Upper lobe of left lung (tissue), 6 donors: ENCODE measurements at regions not wholly inside any gene's neighbourhood (a gene's known extent, or its start where the extent isn't known, plus 50 kb on each side); places are given as distances from the start of the nearest gene placed in this dataset.

Experiments
- ATAC-seq, 2 donors: fragments of 200-7000 bp; cut with Tn5 transposase; one replicate each; pipeline ENCODE4 v1.9.1; 2022; ENCODE audit warnings: mild to moderate bottlenecking in 2 of 2, moderate library complexity in 2 of 2; ENCODE audit not compliant: low FRiP score in 2 of 2
- DNase-seq, 2 donors: peaks; one replicate each; pipeline ENCODE4 v3.0.0-alpha.2; 2019 to 2020
- H3K27ac ChIP-seq, 4 donors: fragments of 200-600 bp; sonication (generic); one replicate each; pipeline ENCODE4 v1.5.1; 2016 to 2019
- H3K27me3 ChIP-seq, 4 donors: fragments of 200-600 bp; sonication (generic); one replicate each; pipeline ENCODE4 v1.5.1; 2017 to 2019
- H3K36me3 ChIP-seq, 4 donors: fragments of 200-600 bp; sonication (generic); one replicate each; pipeline ENCODE4 v1.5.1; 2016 to 2019
- H3K4me1 ChIP-seq, 4 donors: fragments of 200-600 bp; sonication (generic); one replicate each; pipeline ENCODE4 v1.5.1; 2018 to 2019
- H3K4me3 ChIP-seq, 4 donors: fragments of 200-600 bp; sonication (generic); one replicate each; pipeline ENCODE4 v1.5.1; 2017 to 2019; ENCODE audit warnings: mild to moderate bottlenecking in 2 of 4, moderate library complexity in 1 of 4
- H3K9me3 ChIP-seq, 4 donors: fragments of 200-600 bp; sonication (generic); one replicate each; pipeline ENCODE4 v1.5.1; 2018 to 2019
- EP300 ChIP-seq, 4 donors: sonication (generic); formaldehyde crosslinking; IDR thresholded peaks; one replicate each; pipeline ENCODE4 v1.5.1; 2017; ENCODE audit warnings: antibody characterized with exemption in 4 of 4, control low read depth in 2 of 4
- POLR2A ChIP-seq, 4 donors: fragments of 450-650 bp; IDR thresholded peaks; one replicate each; pipeline ENCODE4 v1.5.1; 2016 to 2017; ENCODE audit warnings: antibody characterized with exemption in 4 of 4, mild to moderate bottlenecking in 2 of 4
- POLR2AphosphoS5 ChIP-seq, 2 donors: sonication (generic); formaldehyde crosslinking; IDR thresholded peaks; one replicate each; pipeline ENCODE4 v1.5.1; 2017; ENCODE audit warnings: antibody characterized with exemption in 2 of 2
- WGBS, 2 donors: methylation state at CpG; one replicate each; pipeline ENCODE4 v1.1.5; 2017 to 2018; 5-methylcytosine and 5-hydroxymethylcytosine counted together
- TF ChIP-seq, protein P1 (sequence below), 6 experiments: fragments of 450-650 bp in 4 of 6; fragments of 200-600 bp in 2 of 6; sonication (generic) in 2 of 6; IDR thresholded peaks; one replicate each; pipeline ENCODE4 v1.5.1; 2016 to 2019; ENCODE audit warnings: antibody characterized with exemption in 6 of 6
- donor health status: DM: no; HTN: no; CAD: no; lungs with moderate emphysema.
- donor health status: DM: no; HTN: yes; CAD: no; lungs with severe emphysema.

DNA sequence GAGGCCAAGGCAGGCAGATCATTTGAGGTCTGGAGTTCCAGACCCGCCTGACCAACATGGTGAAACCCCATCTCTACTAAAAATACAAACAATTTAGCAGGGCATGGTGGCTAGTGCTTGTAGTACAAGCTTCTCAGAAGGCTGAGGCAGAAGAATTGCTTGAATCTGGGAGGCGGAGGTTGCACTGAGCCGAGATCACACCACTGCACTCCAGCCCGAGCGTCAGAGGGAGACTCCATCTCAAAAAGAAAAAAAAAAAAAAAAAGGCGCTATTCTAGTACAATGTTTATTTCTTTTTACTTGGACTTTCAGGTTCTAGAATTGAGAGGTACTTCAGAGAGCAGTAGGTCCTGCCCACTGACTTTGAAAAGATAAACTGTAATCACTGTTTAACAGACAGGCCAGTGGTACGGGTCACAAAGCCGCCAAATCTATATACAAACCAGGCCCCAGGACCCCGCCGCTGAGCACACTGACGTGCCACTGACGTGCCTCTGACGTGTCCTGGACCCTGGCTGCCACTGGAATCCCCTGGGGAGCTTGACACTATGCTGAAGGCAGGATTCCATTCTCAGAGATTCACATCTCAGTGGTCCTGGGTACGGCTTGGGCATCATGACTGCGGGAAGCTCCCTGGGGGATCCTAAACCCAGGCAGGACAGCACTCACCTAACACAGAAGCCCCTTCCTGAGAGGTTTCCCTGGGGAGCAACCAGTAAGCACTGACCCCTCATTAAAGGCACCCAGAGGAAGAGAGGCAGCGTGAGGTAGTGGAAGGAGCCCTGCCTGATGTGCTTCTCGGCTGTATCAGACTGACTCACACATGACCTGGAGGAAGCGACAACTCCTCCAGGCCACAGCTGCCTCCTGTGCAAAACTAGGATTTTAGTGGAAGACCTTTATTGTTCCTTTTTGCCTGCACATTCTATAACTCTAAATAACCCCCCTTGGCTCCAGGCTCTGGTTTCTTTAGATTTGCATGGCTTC is 197.8 kb upstream of the MEIS1 start:
- Histone ChIP-seq H3K4me3 (no peak overlapping the region), H3K36me3 (no peaks in the 10 kb centered on the region), H3K9me3 (no peaks in the 10 kb centered on the region), H3K27ac (no peak overlapping the region), H3K4me1 (no peaks in the 10 kb centered on the region), H3K27me3 (no peaks in the 10 kb centered on the region)
- DNase-seq (peak in 1 of 2 donors; percentile 47), ATAC-seq (no peak)
- 65 to 72% methylated on average over 18 of the region's 18 CpGs for WGBS, 2 donors
- TF ChIP-seq, protein P1, sequence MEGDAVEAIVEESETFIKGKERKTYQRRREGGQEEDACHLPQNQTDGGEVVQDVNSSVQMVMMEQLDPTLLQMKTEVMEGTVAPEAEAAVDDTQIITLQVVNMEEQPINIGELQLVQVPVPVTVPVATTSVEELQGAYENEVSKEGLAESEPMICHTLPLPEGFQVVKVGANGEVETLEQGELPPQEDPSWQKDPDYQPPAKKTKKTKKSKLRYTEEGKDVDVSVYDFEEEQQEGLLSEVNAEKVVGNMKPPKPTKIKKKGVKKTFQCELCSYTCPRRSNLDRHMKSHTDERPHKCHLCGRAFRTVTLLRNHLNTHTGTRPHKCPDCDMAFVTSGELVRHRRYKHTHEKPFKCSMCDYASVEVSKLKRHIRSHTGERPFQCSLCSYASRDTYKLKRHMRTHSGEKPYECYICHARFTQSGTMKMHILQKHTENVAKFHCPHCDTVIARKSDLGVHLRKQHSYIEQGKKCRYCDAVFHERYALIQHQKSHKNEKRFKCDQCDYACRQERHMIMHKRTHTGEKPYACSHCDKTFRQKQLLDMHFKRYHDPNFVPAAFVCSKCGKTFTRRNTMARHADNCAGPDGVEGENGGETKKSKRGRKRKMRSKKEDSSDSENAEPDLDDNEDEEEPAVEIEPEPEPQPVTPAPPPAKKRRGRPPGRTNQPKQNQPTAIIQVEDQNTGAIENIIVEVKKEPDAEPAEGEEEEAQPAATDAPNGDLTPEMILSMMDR (IDR thresholded peaks at IDR 0.05): no peak
- TF ChIP-seq POLR2A (IDR thresholded peaks at IDR 0.05) (no peak), EP300 (IDR thresholded peaks at IDR 0.05) (no peak), POLR2AphosphoS5 (IDR thresholded peaks at IDR 0.05) (no peak)

DNA sequence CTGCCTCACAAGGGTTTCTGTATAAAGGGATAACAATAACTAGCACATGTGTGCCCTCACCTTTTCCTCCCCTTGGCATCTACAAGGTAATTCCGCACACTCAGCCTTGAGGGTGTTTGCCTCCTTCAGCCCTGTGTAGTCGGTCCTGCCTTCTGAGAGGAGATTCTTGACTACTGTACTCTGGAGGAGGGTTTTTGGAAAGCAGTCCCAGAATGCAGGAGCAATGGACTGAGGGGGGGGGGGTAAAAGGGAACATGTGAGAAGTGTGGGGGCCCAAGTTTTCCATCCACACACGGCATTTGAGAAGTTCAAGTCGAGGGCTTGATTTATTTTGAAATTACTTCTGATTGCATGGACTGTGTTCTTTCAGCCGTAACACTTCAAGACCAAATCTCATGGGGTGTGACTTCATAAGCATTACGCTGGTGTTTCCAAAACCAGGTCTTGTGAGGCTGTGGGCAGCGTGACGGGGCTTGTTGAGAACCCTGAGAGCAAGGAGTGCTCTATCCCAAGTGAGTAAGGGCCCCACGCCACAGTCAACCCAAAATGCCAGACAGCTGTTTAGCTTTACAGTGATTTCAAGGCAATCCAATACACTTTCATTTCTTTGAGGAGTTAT is 198.7 kb upstream of the MEIS1 start:
- ATAC-seq: peak in 1 of 2 donors; percentile 45
- no peak for DNase-seq
- H3K4me3 ChIP-seq: no peak overlapping the region
- H3K4me1 ChIP-seq: no peaks in the 10 kb centered on the region
- no peak overlapping the region for H3K27ac ChIP-seq
- TF ChIP-seq POLR2AphosphoS5 (IDR thresholded peaks at IDR 0.05) (no peak), POLR2A (IDR thresholded peaks at IDR 0.05) (no peak), EP300 (IDR thresholded peaks at IDR 0.05) (no peak)
- TF ChIP-seq, protein P1 (IDR thresholded peaks at IDR 0.05): no peak
- no peaks in the 10 kb centered on the region for H3K27me3 ChIP-seq
- no peaks in the 10 kb centered on the region for H3K9me3 ChIP-seq
- 83 to 84% methylated on average over 9 of the region's 9 CpGs for WGBS, 2 donors
- H3K36me3 ChIP-seq: no peaks in the 10 kb centered on the region

DNA sequence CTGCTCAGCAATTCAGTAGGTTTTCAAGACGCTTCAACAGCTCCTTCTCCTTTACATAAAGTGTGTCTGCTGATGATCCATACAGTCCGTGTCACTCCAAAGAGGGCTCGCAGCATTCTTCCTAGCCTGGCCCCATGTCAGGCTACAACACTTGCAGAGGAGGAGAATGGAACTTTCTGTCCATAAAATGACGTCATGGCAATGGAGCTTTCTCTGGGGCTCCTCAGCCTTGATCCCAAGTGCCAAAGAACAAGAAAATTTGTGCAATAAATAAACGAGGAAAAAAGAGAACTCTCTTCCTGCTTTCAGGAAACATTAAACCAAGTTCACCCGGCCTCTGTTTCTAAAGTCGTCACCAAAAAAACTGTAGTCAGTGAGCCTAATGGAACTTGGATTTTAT is 199.5 kb upstream of the MEIS1 start:
- ATAC-seq: no peak

DNA sequence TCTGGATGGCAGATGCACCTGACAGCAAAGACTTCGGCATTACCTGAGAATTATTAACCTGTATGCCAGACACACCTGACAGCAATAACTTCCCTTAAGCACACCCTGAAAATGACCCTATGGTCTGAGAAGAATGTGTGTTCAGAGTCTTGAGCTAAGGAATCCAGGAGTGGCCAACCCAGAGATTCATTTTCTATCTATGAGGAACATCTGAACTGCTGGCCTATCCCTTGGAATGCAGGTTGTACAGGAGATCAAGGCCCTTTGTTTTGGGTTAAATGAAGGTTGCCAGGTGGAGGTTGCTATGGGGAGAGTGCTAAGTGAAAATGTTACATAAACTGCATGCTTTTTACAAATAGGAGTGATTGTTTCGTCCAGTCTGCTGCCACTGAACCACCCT is 200.9 kb upstream of the MEIS1 start:
- Histone ChIP-seq H3K4me1 (no peaks in the 10 kb centered on the region), H3K36me3 (no peaks in the 10 kb centered on the region), H3K27me3 (no peaks in the 10 kb centered on the region), H3K9me3 (no peaks in the 10 kb centered on the region), H3K4me3 (no peak overlapping the region), H3K27ac (no peak overlapping the region)
- DNase-seq (no peak), ATAC-seq (no peak)
- 83 to 92% methylated on average over 2 of the region's 2 CpGs for WGBS, 2 donors
- no peak for TF ChIP-seq POLR2AphosphoS5 (IDR thresholded peaks at IDR 0.05)
- TF ChIP-seq POLR2A (IDR thresholded peaks at IDR 0.05): no peak
- TF ChIP-seq EP300 (IDR thresholded peaks at IDR 0.05): no peak
- TF ChIP-seq, protein P1 (IDR thresholded peaks at IDR 0.05): no peak

More for the DNA sequence above, 199.5 kb upstream of the MEIS1 start:
- TF ChIP-seq POLR2A (IDR thresholded peaks at IDR 0.05): no peak
- TF ChIP-seq POLR2AphosphoS5 (IDR thresholded peaks at IDR 0.05): no peak
- TF ChIP-seq EP300 (IDR thresholded peaks at IDR 0.05): no peak
- TF ChIP-seq, protein P1 (IDR thresholded peaks at IDR 0.05): no peak
- Histone ChIP-seq H3K4me3 (no peak overlapping the region), H3K27ac (no peak overlapping the region), H3K4me1 (no peaks in the 10 kb centered on the region), H3K9me3 (no peaks in the 10 kb centered on the region), H3K36me3 (no peaks in the 10 kb centered on the region), H3K27me3 (no peaks in the 10 kb centered on the region)
- WGBS, 2 donors: 62 to 74% methylated on average over 7 of the region's 7 CpGs
- DNase-seq: no peak
